ENCODE measurements at regions not wholly inside any gene's neighbourhood (a gene's known extent, or its start where the extent isn't known, plus 50 kb on each side); places are given as distances from the start of the nearest gene placed in this dataset.

GRCh38 chr1:157407917-157408525 is 144.3 kb downstream of the FCRL5 start:
- peak; percentile 65 for DNase-seq (ENCODE audit: low read depth)
- TF ChIP-seq MYC (IDR thresholded peaks at IDR 0.05; ENCODE audit: low read depth, low read length) (no peak), CTCF (IDR thresholded peaks at IDR 0.05; ENCODE audit: low read depth, low read length) (no peak), MAX (IDR thresholded peaks at IDR 0.05; ENCODE audit: low read depth, low read length) (peak; percentile 61)
- H3K4me3 ChIP-seq (ENCODE audit: low read depth, low read length) = no peak overlapping the region

GRCh38 chr1:157407367-157407766 is 144.9 kb downstream of the FCRL5 start:
- TF ChIP-seq MYC (IDR thresholded peaks at IDR 0.05; ENCODE audit: low read depth, low read length) = no peak
- no peak for TF ChIP-seq POLR2A (IDR thresholded peaks at IDR 0.05; ENCODE audit: extremely low read depth, insufficient read length)
- no peak for TF ChIP-seq MAX (IDR thresholded peaks at IDR 0.05; ENCODE audit: low read depth, low read length)
- TF ChIP-seq CTCF (IDR thresholded peaks at IDR 0.05; ENCODE audit: low read depth, low read length) = no peak
- no peak for DNase-seq (ENCODE audit: low read depth)
- H3K4me3 ChIP-seq (ENCODE audit: low read depth, low read length) = no peak overlapping the region

- DNase-seq (ENCODE audit: low read depth) = no peak
- no peak overlapping the region for H3K4me3 ChIP-seq (ENCODE audit: low read depth, low read length)
- TF ChIP-seq MAX (IDR thresholded peaks at IDR 0.05; ENCODE audit: low read depth, low read length) (no peak), POLR2A (IDR thresholded peaks at IDR 0.05; ENCODE audit: extremely low read depth, insufficient read length) (no peak), MYC (IDR thresholded peaks at IDR 0.05; ENCODE audit: low read depth, low read length) (no peak), CTCF (IDR thresholded peaks at IDR 0.05; ENCODE audit: low read depth, low read length) (no peak)
Observed at GRCh38 chr1:157405662-157406061, 146.7 kb downstream of the FCRL5 start.

- no peak overlapping the region for H3K4me3 ChIP-seq (ENCODE audit: low read depth, low read length)
- DNase-seq (ENCODE audit: low read depth) = peak; percentile 27
- no peak for TF ChIP-seq MAX (IDR thresholded peaks at IDR 0.05; ENCODE audit: low read depth, low read length)
- TF ChIP-seq POLR2A (IDR thresholded peaks at IDR 0.05; ENCODE audit: extremely low read depth, insufficient read length) = no peak
- no peak for TF ChIP-seq CTCF (IDR thresholded peaks at IDR 0.05; ENCODE audit: low read depth, low read length)
- no peak for TF ChIP-seq MYC (IDR thresholded peaks at IDR 0.05; ENCODE audit: low read depth, low read length)
Observed at GRCh38 chr1:157404614-157405013, 147.7 kb downstream of the FCRL5 start.

- DNase-seq (ENCODE audit: low read depth) = peak; percentile 87
- peak overlapping the region; percentile 47 for H3K4me3 ChIP-seq (ENCODE audit: low read depth, low read length)
- TF ChIP-seq POLR2A (IDR thresholded peaks at IDR 0.05; ENCODE audit: extremely low read depth, insufficient read length) = peak; percentile 19
- no peak for TF ChIP-seq CTCF (IDR thresholded peaks at IDR 0.05; ENCODE audit: low read depth, low read length)
Observed at GRCh38 chr1:157404063-157404501, 148.2 kb downstream of the FCRL5 start.

GRCh38 chr1:157403608-157404007 is 148.7 kb downstream of the FCRL5 start:
- peak overlapping the region; percentile 47 for H3K4me3 ChIP-seq (ENCODE audit: low read depth, low read length)
- no peak for TF ChIP-seq MAX (IDR thresholded peaks at IDR 0.05; ENCODE audit: low read depth, low read length)
- no peak for TF ChIP-seq CTCF (IDR thresholded peaks at IDR 0.05; ENCODE audit: low read depth, low read length)
- TF ChIP-seq POLR2A (IDR thresholded peaks at IDR 0.05; ENCODE audit: extremely low read depth, insufficient read length) = no peak
- no peak for TF ChIP-seq MYC (IDR thresholded peaks at IDR 0.05; ENCODE audit: low read depth, low read length)

More at GRCh38 chr1:157403608-157404007, 148.7 kb downstream of the FCRL5 start:
- DNase-seq (ENCODE audit: low read depth) = peak; percentile 76

Data from NB4 (cell line).